HG02798 (cell line): ENCODE measurements at regions not wholly inside any gene's neighbourhood (a gene's known extent, or its start where the extent isn't known, plus 50 kb on each side); places are given as distances from the start of the nearest gene placed in this dataset.

ENCODE experiments used
- ATAC-seq: cut with Tn5 transposase; IDR thresholded peaks from one replicate; pipeline ENCODE4 v1.9.1; 2021; ENCODE audit warnings: mild to moderate bottlenecking; ENCODE audit not compliant: unreplicated experiment, poor library complexity

DNA sequence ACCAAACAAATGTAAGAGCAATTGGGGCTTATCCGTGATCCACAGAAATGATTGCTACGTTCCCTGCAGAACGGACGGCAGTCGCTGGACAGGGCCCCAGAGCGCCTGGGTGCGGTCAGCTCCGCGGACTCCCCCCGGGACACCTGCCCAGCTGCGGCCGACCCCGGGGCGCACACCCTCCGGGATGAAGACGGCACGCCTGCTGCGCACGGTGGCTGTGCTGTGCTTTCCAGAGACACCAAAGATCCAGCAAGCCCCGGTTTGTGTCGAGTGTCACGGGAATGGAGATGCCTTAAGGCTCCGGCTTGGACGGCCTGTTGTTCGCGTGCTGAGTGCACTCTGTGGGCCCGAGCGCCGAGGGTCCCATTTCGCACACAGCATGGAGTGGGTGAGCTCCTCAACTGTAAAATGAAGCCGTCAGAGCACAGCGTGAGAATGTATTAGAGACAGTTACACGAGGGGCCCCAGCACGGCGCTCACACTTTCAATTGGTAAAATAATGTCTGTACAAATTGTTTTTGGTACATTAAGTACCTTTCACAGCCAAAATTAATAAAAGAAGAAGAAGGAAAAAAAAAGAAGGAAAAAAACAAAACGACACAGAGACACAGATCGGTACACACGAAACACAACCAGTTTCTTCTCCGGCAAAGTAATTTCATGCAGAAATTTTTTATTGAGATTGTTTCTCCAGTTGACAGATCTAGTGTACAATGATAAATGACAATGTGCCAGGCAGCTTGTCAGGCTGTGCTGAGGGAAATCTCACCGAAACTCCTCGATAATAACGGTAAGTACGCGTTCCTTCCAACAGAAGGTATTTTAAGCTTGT is 615.8 kb upstream of the SALL3 start:
- no peak for ATAC-seq

DNA sequence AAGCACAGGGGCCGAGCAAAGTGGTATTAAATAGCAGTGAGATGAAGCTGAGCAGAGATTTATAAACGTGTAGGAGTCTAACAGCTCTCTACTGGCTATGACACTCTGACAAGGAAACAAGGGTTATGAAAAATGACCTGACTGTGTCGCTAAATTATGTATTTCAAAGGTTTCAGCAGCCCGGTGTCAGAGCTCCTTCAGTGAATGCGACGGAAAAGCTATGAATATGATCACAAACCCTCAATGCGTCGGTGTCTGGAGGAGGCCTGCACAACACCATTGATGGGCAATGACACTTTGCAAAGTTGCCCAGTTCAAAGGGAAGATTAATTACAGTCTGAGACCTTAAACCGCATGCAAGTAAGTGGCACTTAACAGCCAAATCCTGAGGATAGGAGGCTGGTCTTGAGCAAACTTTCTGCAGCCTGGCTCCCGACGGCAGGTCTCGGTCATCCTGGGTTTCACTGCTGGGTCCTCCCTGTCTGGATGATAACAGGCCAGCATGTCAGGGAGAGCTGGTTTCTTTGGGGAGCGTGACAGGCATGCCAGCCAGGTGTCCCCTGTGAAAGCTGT is 615.1 kb upstream of the SALL3 start:
- no peak for ATAC-seq

DNA sequence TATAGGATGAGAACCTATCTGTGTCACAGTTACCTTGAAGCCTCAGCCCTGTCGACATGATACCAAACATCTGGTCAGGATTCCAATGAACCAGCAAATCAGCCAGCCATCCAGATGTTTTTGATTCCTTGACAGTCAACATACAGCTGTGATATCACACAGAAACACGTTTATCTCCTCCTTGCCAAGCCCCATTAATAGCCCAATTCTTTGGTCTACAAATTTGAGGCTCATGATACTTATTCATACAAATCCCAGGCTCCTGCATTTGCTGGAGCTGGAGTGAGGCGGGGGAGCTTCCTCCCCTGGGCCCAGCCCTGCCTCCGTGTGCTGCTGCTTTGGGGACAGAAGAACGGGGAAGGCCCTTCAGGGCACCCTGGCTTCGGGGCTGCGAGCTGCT is 611.6 kb upstream of the SALL3 start:
- no peak for ATAC-seq

DNA sequence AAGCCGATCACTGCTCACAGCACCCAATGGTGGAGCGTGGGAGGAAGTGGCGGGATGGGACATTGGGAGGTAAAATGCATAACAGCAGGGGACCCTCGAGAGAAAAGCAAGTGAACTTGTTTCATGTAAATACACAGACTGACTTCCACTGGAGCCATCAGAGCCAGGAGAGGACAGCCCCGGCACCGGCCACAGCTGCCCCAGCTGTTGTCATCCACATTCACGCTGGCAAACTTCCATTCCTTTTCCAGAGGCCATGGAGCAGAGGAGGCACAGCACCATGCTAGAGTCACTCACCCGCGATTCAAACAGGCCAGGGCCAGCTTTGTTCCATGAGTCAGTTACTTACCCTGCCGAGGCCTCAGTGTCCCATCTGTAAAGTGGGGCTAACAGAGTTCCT is 610.9 kb upstream of the SALL3 start:
- ATAC-seq = no peak

DNA sequence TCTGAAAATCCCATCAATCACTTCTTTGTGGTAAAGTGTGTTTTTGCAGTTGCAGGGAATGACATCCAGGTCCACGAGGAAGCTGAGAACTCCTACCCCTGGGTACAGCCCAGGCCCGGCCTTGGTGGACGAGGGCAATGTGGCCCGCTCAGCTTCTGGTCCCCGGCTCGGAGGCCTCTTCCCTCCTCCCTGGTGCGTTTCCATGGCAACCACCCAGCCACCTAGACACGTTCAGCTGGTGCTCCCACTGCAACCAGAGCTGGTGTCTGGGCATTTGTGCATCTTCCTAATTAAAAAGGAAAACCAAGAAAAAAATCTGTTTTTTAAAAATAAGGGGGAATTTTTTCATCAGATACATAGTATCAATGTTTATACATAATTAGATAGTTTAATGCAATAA is 603.6 kb upstream of the SALL3 start:
- ATAC-seq = no peak

DNA sequence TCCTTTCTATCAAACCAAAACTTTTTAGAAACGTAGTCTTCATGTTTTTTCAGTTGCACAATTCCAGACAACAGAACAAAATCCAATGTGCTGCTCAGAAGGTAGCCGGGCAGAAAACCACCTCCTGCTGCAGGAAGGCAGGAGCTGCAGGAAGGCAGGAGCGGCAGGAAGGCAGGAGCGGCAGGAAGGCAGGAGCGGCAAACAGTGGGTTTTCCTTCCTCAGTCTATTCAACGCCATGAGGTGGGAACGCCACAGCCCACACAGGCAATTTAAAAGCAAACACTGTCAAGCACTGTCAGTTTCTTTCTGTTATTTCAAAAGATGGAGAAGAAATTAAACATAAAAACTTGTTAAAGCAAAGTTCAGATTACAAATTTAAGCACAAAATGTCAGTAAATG is 601.2 kb upstream of the SALL3 start:
- no peak for ATAC-seq

DNA sequence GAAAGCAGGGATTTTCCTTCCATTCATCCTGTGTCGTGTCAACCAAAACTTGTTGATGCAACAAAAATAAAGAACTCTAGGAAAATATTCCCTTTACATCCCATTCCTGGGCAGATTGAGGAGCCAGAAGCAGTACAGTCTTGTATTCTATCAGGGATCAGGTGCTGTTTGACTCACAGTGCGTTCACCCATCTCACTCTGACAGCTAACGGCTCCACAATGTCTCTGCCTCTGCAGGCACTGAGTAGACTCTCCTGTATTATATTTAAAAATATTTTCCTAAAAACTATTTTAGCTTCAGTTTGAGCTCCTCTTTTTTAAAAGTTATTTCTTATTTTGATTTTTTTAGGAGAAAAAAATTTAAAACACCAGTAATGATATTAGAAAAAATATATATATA is 600.6 kb upstream of the SALL3 start:
- no peak for ATAC-seq

DNA sequence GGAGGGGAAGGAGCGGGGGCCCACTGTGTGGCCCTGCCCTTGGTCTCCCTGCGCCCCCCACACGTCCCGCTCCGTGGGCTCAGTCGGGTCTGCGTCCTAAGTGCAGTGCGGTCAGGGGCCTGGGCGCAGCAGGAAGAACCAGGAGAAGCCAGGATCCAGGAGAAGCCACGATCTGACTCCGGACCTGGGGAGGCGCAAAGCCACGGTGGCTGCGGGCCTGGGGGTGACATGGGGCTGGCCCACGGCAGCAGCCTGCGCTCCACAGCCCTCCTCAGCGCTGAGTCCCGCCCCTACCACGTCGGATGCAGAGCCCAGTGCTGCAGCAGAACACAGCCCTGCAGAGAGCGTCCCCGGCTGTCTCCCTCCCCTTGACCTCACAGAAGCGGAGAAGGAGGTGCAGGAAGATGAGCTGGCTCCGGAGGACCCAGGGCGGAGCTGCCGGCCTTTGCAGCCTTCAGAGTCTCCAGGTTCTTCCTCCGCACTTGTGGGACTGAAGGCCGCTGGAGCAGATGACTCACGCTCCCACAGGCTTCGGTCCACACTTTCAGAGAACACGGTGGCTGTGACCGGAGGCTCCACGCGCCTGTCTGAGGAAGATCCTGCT is 589.2 kb upstream of the SALL3 start:
- no peak for ATAC-seq

DNA sequence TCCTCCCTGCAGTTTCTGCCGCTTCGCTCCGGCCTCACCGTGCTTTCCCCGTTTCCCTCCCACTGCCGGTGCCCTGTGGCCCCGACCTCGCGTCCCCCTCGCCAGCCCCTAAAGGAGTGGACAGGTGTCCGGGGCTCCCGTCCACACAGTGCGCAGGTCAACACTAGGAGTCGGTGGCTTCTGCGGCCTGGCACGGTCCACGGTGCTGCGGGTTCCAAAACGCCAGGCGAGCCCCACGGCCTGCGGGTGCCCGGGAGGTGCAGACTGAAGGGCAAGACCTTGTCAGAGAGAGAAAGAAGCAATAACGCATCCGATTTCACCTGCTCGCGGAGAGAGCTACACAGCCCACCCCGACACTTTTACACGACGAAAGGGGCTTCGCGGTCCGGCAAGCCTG is 588.7 kb upstream of the SALL3 start:
- ATAC-seq = no peak

DNA sequence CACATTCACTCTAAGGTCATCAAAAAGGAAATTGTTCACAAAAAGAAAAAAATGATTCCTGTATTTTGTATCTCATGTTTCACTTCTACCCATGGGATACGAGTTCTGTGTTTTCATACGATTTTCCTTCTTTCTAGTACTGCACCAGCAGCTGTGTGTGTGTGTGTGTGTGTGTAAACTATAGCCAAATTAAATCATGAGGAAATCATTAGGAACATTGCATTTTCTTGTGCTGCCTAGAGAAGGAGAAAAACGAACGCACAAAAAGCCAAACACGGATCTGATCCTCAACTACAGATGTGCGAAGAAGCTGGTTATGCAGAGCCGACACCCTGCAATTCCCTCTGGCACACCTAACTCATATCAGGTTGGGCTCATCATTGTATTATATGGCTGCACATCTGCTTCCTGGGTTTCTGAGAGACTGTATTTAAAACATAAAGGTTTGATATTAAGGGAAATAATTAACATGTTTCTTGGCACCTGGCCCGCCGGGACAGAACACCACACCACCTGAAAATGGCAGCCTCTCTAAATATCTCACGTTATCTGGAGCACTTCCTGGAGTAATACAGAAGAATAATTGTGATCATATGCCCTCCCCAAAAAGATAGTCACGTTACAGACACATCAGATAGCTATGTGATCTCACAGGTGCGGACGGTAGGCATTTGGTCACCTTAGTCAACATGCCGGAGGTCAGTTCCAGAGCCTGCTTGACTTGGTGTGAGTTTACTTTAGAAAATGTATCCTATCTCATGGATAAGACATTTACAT is 586.3 kb upstream of the SALL3 start:
- ATAC-seq = no peak

DNA sequence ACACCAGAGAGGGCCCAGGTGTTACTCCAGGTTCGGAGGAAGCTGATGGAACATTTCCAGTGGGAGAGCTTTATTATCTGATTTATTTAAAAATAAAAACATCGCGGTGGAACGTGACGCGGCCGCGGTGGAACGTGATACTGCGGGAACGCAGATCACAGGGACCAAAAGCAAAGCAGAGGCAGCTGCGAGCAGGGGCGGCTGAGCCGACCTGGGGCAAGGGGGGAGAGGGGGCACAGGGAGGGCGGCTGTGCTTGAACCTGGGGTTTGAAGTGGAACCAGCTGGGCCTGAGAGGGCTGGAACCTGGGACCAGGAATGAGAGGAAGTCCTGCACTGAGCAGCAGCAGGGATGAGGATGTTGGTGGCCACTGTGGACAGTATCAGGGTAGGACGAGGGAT is 583.5 kb upstream of the SALL3 start:
- no peak for ATAC-seq

DNA sequence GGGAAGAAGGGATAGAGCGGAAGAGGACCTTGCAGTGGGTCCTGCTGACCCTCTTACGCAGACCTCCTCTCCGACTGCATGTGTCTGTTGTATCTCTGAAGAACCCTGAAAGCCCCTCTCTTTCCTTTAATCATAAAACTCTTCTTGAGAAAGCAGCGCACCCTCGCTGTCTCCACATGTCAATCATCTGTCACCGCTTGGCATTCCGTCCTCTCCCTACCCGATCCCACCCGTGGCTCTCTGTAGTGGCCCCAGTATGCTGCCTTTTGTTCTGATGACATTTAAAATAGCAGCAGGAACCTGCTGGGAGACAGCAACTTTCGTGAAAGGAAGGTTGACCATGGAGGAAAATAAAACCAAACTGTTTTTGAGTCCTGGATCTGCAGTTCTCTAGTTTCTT is 582.9 kb upstream of the SALL3 start:
- no peak for ATAC-seq

DNA sequence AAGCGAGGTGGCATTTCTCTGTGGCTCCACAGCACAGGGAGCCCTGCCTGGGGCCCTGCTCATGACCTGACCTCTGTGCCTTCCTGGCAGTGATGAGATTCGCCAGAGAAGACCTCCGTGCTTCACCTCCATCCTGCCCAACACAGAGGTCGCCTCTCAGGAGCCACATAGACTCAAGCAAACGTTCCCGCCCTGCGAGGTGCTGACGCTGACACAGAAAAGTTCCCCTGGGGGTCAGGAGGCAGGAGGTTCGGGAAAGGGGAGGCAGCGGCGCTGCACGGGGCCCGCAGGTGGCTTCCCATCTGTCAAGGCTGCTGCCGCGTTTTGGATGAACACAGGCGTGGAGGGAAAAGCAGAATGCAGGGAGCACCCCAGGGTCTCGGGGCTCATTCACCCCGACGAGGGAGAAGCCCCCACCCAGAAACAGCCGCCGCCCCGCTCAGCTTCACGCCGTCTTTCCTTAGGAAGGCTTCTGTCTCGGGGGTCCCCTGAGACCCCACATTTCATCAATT is 579.6 kb upstream of the SALL3 start:
- no peak for ATAC-seq

DNA sequence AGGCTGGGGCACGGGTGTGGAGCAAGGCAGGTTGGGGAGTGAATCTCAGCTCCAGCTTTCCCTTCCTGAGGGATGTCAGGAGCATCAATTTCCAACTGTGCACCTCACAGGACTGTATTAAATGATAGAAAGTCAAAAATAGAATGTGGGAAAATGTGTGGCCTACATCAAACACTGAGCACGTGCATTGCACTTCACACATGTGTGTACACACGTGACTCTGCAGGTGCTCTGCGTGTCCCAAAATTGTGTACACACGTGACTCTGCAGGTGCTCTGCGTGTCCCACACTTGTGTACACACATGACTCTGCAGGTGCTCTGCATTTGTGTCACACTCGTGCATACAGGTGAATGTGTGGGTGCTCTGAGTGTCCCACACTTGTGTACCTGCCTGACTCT is 577.2 kb upstream of the SALL3 start:
- no peak for ATAC-seq

DNA sequence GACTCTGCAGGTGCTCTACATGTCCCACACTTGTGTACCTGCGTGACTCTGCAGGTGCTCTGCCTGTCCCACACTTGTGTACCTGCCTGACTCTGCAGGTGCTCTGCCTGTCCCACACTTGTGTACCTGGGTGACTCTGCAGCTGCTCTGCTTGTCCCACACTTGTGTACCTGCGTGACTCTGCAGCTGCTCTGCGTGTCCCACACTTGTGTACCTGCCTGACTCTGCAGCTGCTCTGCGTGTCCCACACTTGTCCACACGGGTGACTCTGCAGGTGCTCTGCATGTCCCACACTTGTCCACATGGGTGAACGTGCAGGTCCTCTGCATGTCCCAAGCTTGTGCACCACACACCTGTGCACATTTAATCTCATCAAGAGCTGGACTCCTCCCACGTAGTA is 576.7 kb upstream of the SALL3 start:
- no peak for ATAC-seq

DNA sequence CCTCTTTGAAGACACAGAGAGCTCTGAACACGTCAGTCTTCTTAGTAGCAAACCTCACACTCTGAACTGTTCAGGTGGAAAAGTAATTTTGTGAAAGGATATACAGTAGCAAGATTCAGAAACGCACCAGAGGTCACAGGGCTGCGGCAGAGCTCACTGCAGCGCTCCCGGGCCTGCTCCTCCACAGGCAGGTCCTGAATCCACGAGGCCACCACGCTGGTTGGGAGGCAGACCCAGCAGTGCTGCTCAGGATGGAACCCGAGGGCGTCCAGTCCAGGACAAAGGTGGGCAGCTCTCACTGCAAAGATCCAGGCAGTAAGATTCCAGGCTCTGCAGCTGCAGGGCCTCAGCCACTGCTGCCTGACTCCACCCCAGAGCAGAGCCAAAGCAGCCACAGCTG is 576.2 kb upstream of the SALL3 start:
- ATAC-seq = no peak

DNA sequence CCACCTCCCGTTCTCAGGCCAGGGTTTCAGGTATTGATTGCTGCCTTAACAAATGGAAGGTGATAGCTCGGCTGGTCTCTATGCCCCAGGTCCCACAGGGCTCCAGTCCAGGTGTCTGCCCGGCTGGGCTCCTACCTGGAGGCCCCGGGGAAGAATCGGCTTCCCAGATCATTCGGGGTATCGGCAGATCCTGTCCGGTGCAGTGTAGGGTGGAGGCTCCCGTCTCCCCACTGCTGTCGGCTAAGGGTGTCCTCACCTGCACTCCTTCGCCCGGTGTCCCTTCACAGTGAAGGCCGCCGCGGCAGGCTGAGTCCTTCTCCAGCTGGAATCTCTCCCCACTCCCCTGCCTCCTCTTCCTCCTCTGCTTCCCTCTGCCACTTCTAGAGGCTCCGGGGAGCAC is 573.9 kb upstream of the SALL3 start:
- ATAC-seq = no peak

DNA sequence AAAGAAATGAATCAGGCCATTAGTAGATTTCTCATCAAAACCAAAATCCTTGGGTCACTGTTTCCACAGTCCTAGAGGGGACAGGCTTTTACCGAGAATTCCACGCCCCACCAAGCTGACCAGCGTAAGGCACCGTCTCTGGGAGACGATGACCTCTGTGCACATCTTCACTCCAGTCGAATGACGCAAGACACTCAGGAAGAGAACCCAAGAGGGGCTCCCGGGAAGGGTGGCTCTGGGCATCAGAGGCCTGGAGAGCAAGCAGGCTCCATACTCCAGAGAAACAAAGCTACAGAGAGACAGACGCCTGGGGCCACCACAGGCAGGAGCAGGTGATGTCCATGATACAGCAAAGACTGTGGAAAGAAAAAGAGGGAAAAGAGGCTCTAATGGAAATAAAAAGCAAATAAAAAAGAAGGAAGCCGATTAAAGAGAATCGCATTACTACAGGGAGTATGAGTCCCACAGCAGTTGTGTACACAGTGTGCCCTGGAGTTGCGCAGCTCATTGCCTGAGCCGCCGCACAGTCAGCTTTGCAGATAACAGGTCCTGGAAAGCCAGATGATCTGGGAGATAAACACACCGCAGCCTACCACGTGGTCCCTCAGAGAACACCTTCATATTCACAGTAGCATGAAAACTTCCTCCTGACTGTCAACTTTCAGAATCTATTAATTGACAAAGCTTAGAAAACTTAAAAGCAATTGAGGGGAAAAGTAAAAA is 572.7 kb upstream of the SALL3 start:
- no peak for ATAC-seq

DNA sequence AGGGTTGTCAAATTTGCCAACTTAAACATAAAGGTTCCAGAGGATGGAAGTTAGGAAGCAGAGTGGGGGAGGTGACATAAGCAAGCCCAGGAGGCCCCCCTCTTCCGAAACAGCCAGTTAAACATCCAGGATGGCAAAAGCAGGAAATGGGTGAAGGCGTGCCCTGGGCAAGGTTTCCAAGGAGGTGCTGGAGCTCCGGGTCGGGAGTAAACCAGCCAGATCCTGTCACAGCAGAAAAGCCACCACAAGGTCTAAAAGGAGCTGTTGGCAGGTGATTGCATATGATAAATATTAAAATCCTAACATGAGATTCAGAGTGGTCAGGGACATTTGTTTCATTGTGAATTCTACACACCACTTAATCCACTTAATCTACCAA is 572.2 kb upstream of the SALL3 start:
- ATAC-seq = no peak

DNA sequence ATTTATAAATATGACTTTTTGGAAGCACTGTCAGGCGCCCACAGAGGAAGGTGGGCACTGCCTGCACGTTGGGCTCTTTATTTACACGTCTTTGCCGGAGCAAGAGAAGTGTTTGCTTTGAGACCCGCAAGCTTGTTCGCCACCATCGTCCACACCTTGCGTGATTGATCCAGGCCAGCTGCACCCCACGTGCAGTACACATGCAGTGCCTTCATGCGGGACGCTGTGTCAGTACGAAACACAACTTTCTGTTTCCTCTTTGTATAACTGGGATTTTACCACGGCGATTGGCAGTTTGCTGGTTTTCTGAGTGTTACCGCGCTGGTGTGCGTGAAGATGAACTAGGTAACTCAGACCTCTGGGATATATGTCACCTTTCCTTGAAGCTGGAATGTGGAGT is 571.0 kb upstream of the SALL3 start:
- no peak for ATAC-seq
